ENCODE measurements at regions not wholly inside any gene's neighbourhood (a gene's known extent, or its start where the extent isn't known, plus 50 kb on each side); places are given as distances from the start of the nearest gene placed in this dataset.

DNA sequence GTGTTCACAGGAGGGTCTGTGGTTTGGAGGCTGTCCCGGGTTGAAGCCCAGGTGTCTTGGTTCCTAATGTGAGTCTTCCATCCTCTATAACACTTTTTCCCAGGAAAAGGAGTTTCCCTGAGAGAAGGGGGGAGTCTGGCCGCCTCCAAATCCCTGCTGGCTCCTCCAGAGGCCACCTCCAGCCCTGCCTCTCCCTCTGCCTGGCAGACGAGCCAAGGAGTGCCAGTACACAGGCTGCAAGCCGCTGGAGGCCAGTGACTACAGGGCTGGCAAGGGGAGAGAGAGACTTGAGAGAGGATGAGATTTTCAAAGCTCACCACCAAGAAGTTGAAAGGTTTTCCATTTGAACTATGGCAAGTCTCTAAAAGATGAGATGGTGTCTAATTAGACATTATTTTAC, 154.2 kb upstream of the ID2 start:
- no peak for DNase-seq

- no peak for DNase-seq
Observed at GRCh38 chr2:8528863-8529262, 153.0 kb upstream of the ID2 start.

DNA sequence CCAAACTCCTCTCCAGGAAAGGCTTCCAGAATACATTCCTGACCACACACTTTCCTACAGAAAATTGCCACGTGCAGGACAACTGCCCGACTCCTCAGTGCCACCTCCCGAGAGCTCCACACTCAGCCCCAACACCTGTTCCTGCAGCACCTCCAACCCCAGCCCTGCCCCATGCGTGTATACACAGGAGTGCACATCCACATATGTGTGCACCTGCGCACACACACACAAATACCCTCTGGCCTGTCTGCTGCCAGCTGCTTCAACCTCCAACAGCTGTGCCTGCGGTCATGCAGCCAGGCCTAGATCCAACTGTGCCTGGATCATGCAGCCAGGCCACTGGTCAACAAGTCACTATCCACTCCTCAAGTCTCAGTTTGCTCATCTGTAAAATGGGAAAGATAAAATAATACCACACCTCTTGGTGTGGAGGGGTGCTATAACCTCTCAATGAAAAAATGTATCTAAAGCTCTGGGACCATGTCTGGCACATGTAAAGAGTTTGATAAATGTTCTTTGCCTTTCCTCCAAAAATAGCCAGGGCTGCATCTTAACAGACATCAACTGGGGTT, 152.1 kb upstream of the ID2 start:
- no peak for DNase-seq

- DNase-seq, result no peak
Observed at GRCh38 chr2:8531481-8531880, 150.4 kb upstream of the ID2 start.

GRCh38 chr2:8532438-8532837, 149.4 kb upstream of the ID2 start:
- no peak for DNase-seq

DNA sequence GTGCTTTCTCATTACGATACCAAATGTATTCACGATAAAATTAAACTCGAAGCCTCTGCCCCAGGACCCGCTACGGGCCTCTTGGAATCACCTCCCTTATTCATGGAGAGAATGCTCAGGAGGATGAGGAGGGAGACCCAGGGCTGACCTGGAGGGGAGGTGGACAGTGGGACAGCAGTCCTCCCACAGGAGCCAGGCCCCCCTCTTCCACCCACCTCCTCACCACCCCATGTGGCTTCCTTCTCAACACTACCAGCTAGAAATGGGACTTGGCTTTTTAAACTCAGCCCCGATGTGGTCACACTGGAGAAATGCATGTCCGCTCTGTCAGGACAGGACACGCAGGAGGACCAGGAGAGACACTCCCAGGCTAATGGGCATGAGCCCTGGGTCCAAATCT, 147.9 kb upstream of the ID2 start:
- no peak for DNase-seq

DNA sequence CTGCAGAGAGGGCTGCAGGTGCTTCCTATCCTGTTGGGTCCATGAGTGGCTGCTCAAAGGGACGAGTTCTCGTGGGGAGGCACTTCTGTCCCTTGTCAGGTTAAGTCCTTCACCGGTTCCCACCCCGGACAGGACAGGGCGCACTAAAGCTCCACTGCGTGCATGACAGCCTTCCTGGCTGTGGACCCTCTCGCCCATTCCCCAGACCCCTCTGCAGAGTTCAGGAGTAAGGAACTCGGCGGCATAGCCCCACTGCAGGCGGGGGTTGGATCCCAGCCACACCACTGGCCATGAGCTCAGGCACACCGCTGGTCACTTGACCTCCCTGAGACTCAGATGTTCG, 147.5 kb upstream of the ID2 start:
- no peak for DNase-seq

- no peak for DNase-seq
Observed at GRCh38 chr2:8534729-8535468, 147.0 kb upstream of the ID2 start.

DNA sequence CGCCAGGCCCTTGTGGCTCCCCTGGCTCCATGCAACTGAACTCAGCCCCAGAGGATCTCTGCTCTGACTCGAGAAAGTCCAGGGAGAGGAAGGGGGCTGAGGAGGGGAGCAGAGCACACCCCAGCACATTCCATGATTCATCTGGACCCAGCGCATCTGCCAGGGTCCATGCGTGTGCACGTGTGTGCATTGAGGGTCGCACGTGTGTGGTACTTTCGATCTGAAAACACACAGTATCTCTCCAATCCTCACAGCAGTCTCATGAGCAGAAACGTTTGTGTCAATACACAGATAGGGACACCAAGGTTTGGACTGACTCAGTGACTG, 146.4 kb upstream of the ID2 start:
- DNase-seq, result no peak

DNA sequence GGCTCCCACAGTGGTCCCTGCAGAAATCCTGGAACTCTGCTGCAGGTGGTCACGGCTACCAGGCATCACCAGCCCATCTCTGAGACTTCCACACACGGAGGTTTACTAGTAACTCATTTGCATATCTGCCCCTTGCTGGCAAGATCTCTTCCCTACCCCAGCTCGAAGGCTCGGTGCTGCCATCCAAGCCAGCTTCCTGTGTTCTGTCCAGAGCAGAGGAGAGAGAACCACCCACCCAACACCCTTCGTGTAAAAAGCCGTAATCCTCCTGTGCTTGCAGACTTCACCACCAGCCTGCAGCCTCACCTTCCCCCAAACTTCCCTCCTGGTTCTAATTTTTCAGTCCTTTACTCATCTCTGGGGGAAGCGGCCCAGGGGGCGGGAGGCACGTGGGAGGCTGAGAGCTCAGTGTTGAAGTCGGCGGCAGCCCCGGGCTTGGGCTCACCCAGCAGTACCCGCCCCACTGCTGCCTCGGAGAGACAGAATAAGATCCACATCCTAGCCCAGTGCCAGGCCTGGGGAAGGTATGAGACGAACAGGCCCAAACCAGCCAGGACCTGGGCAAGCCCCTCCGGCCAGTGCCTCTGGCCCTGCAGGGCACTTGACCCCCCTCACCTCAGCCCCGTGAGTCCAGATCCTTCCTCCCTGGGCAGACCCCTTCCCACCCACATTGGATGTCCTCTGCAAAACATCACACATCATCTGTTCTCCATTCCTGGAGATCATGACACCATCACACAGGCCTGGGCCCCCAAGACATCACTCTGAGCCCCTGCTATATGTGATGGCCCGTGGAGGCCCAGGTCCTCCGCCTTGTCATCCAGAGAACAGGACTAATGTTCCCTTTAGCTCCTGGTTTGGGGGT, 145.8 kb upstream of the ID2 start:
- no peak for DNase-seq

GRCh38 chr2:8536686-8537561, 144.9 kb upstream of the ID2 start:
- no peak for DNase-seq

GRCh38 chr2:8537562-8538155, 144.2 kb upstream of the ID2 start:
- no peak for DNase-seq

DNA sequence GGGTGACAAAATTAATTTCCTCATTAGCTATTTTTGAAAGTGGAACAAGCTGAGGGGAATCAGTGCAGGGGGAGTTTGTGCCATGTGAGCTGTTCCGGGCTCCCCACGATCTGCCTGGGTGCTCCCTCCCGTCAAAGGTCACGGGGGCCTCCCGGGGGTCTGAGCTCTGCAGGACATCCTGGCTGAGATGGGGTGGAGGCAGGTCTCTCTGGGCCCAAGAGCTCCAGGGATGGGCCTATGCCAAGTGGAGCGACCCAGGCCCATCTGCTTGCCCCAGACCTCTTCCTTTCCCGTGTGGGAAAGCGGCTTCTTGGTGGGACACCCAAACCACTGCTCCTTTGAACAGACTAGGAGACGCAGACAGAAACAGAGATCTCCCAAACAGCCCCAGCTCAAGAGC, 143.3 kb upstream of the ID2 start:
- no peak for DNase-seq

DNA sequence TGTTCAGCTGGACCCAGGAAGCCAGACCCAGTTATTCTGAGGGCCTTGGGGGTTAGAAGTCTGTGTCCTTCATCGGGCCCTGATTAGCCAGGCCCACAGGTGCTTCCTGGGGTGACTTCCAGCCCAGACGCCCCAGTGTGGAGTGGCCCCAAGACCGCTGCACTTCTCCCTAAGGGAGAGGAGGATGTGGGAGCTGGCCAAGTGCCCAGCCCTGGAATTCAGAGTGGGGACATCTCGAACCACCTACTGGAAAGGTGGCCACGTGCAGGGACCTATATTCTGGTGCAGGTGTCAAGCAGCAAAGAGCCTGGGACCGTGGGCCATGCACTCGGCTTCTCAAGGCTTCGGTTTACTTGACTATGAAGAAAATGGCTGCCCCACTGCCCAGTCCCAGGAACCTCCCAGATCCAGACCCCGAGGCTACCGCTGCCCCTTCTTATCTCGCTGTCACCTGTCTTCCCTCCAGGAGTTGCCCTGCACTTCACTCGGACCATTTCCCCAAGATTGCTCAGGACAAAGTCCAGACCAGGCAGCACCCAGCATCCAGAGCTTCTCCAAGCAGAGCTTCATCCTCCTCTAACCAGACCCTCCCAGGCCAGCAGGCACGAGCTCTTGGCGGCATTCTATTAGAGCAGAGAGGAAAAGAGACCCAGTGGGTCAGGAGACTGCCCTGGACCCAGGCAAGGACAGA, 142.8 kb upstream of the ID2 start:
- DNase-seq, result no peak

GRCh38 chr2:8539743-8540551, 141.9 kb upstream of the ID2 start:
- no peak for DNase-seq

DNA sequence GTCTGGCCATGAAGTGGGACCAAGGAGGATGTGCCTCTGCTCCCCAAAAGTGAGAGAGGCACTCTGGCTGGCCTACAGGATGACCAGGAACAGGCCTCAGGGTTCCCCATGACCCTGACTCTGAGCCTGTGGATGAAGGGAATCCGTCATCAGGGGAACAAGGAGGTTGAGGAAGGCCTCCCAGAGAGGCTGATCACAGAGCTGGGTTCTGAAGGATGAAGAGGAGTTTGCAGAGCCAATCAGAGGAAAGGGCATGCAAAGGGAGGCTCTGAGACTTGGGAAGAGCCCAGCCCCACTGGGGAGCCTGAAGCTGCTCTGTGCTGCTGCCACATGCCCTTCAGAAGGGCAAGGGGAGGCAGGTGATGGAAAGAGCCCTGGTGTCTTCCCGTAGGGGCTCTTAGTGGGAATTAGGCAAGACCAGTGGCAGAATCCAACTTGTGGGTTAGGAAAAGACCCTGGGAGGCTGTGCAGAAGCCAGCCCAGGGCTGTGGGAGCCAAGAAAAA, 141.3 kb upstream of the ID2 start:
- DNase-seq, result no peak

GRCh38 chr2:8541223-8541622, 140.6 kb upstream of the ID2 start:
- no peak for DNase-seq

DNA sequence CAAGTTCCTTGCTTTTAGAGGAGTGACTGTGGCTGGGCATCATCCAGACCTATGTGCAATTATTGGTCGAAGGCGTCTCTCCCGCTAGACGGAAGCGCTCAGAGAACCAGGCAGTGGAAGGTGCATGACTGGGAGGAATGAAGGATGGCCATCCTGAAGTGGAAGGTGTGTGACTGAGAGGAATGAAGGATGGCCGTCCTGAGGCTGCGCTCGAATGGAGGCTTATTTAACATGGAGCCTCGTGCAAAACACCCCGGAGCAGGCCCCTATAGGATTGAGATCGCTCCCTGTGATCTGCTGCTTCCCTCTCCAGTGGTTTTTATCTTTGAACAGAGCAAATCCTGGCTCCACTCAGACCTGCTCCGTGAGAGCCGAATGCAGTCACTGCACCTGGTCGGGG, 140.2 kb upstream of the ID2 start:
- no peak for DNase-seq

DNA sequence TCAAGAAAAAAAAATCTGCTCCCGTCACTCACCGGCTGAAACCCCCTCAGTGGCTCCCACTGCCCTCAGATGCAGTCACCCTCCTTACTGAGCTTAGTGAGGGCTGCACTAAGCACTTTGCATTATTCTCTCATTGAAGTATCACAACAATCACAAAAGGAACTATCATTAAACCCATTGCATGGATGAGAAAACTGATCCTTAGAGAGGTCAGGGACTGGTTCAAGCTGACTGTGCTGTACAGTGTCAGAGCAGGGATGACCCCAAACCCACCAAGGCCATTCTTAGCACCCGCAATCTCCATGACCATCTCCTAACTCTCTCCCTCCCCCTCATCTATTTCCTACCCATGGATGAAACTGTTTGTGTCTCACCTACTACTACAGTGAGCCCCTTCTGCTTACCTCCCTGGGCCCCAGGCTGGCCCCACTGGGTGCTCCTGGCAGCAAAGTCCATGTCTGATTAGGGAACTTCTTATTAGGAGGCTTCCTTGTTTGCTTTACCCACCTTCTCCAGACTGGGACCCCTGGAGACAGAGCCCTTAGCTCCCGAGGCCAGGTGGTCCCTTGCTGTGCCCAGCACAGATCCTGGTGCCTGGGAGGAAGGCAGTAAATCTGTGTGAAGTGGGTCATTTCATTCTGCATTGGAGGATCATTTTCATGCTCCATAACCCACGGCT, 139.3 kb upstream of the ID2 start:
- DNase-seq, result no peak

- no peak for DNase-seq
Observed at GRCh38 chr2:8543060-8543382, 138.8 kb upstream of the ID2 start.

Measured in GOT3 (cell line).